Adrenal gland (tissue), 5 donors: ENCODE measurements at regions not wholly inside any gene's neighbourhood (a gene's known extent, or its start where the extent isn't known, plus 50 kb on each side); places are given as distances from the start of the nearest gene placed in this dataset.

Experiments used
- POLR2A ChIP-seq, 2 donors: fragments of 450-650 bp; IDR thresholded peaks; one replicate each; pipeline ENCODE4 v1.6.1; 2017; ENCODE audit warnings: antibody characterized with exemption in 2 of 2, mild to moderate bottlenecking in 2 of 2, moderate library complexity in 1 of 2
- TF ChIP-seq, protein P1 (sequence below), 6 experiments: fragments of 450-650 bp in 4 of 6; fragments of 200-600 bp in 2 of 6; sonication (generic) in 1 of 6; IDR thresholded peaks; 1 replicate in 5 of 6; 2 replicates in 1 of 6; pipeline versions ENCODE4 v1.5.1 to v1.8.0; 2016 to 2021; ENCODE audit warnings: antibody characterized with exemption in 6 of 6, mild to moderate bottlenecking in 2 of 6, moderate library complexity in 1 of 6
- donor health status: DM: no; HTN: no; CAD: no.

DNA sequence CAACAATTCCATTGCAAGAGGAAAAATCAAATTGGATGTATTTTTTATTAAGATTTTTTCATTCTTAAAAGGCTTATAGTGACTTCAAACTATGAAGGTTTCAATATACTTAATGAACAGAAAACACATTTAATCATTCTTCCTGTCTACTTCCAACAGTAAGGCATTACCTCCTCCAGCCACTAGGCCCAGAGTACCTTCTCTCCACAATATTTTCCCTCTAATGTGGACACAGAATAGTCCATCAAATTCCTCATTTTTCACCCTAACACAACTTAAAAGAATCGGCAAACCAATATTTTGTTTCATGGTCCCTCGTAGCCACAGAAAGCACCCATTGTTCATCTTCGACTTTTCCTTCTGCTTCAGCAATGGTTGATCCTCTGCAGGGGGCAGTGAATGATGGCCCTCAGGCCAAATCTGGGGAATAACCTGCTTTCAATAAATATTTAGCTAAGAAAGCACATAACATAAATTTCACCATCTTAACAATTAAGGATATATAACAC, 335.4 kb upstream of the ID4 start:
- TF ChIP-seq, protein P1, sequence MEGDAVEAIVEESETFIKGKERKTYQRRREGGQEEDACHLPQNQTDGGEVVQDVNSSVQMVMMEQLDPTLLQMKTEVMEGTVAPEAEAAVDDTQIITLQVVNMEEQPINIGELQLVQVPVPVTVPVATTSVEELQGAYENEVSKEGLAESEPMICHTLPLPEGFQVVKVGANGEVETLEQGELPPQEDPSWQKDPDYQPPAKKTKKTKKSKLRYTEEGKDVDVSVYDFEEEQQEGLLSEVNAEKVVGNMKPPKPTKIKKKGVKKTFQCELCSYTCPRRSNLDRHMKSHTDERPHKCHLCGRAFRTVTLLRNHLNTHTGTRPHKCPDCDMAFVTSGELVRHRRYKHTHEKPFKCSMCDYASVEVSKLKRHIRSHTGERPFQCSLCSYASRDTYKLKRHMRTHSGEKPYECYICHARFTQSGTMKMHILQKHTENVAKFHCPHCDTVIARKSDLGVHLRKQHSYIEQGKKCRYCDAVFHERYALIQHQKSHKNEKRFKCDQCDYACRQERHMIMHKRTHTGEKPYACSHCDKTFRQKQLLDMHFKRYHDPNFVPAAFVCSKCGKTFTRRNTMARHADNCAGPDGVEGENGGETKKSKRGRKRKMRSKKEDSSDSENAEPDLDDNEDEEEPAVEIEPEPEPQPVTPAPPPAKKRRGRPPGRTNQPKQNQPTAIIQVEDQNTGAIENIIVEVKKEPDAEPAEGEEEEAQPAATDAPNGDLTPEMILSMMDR (IDR thresholded peaks at IDR 0.05): no peak
- TF ChIP-seq POLR2A (IDR thresholded peaks at IDR 0.05): no peak
